GM12878 (cell line): ENCODE measurements at regions not wholly inside any gene's neighbourhood (a gene's known extent, or its start where the extent isn't known, plus 50 kb on each side); places are given as distances from the start of the nearest gene placed in this dataset.

Experiments used
- ATAC-seq: fragments of 200-7000 bp; cut with Tn5 transposase; 3 replicates; pipeline ENCODE4 v1.9.1; 2020; ENCODE audit warnings: mild to moderate bottlenecking, moderate library complexity
- BruUV-seq: library from RNA; stranded (reverse); fragments of 400-500 nt; replicated peaks from 2 replicates; lab custom pipeline; 2021; lab: Mats Ljungman, UMichigan
- CTCF ChIA-PET: fragments of 300-600 bp; sonication (Branson Sonifier 250); formaldehyde crosslinking; extraction: SDS; loops from one replicate; lab custom pipeline; 2021; ENCODE audit warnings: inconsistent platforms; lab: Yijun Ruan, JAX
- POLR2A ChIA-PET: fragments of 350-600 bp; formaldehyde crosslinking; extraction: SDS; loops from one replicate; lab custom pipeline; 2021; ENCODE audit warnings: inconsistent platforms; lab: Charles Lee
- RAD21 ChIA-PET: fragments of 300-600 bp; sonication (Branson Sonifier 250); formaldehyde crosslinking; loops from one replicate; lab custom pipeline; 2023; ENCODE audit warnings: antibody characterized with exemption; ENCODE audit not compliant: unreplicated experiment; lab: Charles Lee
- SMC1A ChIA-PET: fragments of 300-600 bp; sonication (Branson Sonifier 250); formaldehyde crosslinking; loops from one replicate; lab custom pipeline; 2023; ENCODE audit not compliant: unreplicated experiment, uncharacterized antibody; lab: Charles Lee
- DNase-seq: peaks from one replicate; pipeline ENCODE4 v3.0.0-alpha.2; 2011; ENCODE audit warnings: low read depth, low spot score
- FAIRE-seq: peaks from 3 replicates; lab custom pipeline; 2011; peaks lifted over from hg19 to GRCh38; lab: Jason Lieb, UNC
- H2AFZ ChIP-seq: 2 replicates; pipeline ENCODE4 v1.6.0; 2011; ENCODE audit warnings: low read depth, low read length, control low read depth; ENCODE audit not compliant: control insufficient read depth
- H3K27ac ChIP-seq: 2 replicates; pipeline ENCODE4 v1.5.1; 2011; ENCODE audit warnings: control low read depth; ENCODE audit not compliant: control insufficient read depth, insufficient read depth
- H3K27me3 ChIP-seq, 2 experiments: replicated peaks in 1 of 2; 2 replicates each; pipeline versions ENCODE4 v1.6.0 to v1.6.1; 2011; ENCODE audit warnings: low read length in 1 of 2; ENCODE audit not compliant: control insufficient read depth in 2 of 2, insufficient read depth in 2 of 2
- H3K36me3 ChIP-seq, 2 experiments: 2 replicates each; pipeline ENCODE4 v1.5.1; 2011; ENCODE audit warnings: low read length in 1 of 2; ENCODE audit not compliant: control insufficient read depth in 2 of 2, insufficient read depth in 2 of 2
- H3K4me1 ChIP-seq: 2 replicates; pipeline ENCODE4 v1.6.1; 2011; ENCODE audit warnings: mild to moderate bottlenecking, low read length, moderate library complexity, mixed read lengths; ENCODE audit not compliant: control insufficient read depth, insufficient read depth
- H3K4me2 ChIP-seq: 2 replicates; pipeline ENCODE4 v1.6.0; 2011; ENCODE audit warnings: control low read depth; ENCODE audit not compliant: control insufficient read depth, insufficient read depth
- H3K4me3 ChIP-seq: fragments of 200-600 bp; sonication (generic); 2 replicates; pipeline ENCODE4 v1.5.1; 2016
- H3K79me2 ChIP-seq: 2 replicates; pipeline ENCODE4 v1.6.0; 2011; ENCODE audit warnings: low read length; ENCODE audit not compliant: control insufficient read depth, insufficient read depth
- H3K9ac ChIP-seq: 2 replicates; pipeline ENCODE4 v1.8.0; 2011; ENCODE audit warnings: low read length, control low read depth, mixed read lengths; ENCODE audit not compliant: control insufficient read depth, insufficient read depth
- H3K9me3 ChIP-seq: replicated peaks from 3 replicates; pipeline ENCODE4 v1.5.1; 2011; ENCODE audit warnings: mild to moderate bottlenecking, low read length; ENCODE audit not compliant: control insufficient read depth, insufficient read depth
- H4K20me1 ChIP-seq: 2 replicates; pipeline ENCODE4 v1.6.0; 2011; ENCODE audit not compliant: control insufficient read depth, insufficient read depth
- FOXK2 ChIP-seq: fragments of 450-650 bp; IDR thresholded peaks from 2 replicates; pipeline ENCODE4 v1.6.1; 2017; ENCODE audit warnings: mild to moderate bottlenecking, moderate library complexity
- GATAD2B ChIP-seq: fragments of 450-650 bp; conservative IDR thresholded peaks from 2 replicates; pipeline ENCODE4 v1.6.1; 2017; ENCODE audit warnings: low read depth, mild to moderate bottlenecking, moderate library complexity
- HCFC1 ChIP-seq: fragments of 150-350 bp; IDR thresholded peaks from 2 replicates; pipeline ENCODE4 v1.6.1; 2014; ENCODE audit warnings: low read length
- HDGF ChIP-seq: fragments of 450-650 bp; IDR thresholded peaks from 2 replicates; pipeline ENCODE4 v1.6.1; 2016; ENCODE audit warnings: antibody characterized with exemption
- SMAD1 ChIP-seq: fragments of 450-650 bp; IDR thresholded peaks from 2 replicates; pipeline ENCODE4 v1.6.1; 2018; ENCODE audit warnings: mild to moderate bottlenecking, low read depth; ENCODE audit not compliant: partially characterized antibody
- TCF7 ChIP-seq: IDR thresholded peaks from 2 replicates; pipeline ENCODE4 v1.6.1; 2014; ENCODE audit warnings: antibody characterized with exemption, borderline replicate concordance
- USF2 ChIP-seq: IDR thresholded peaks from 2 replicates; pipeline ENCODE4 v1.6.1; 2011; ENCODE audit warnings: low read depth, low read length, improper control_type of control experiment, borderline replicate concordance
- ZBED1 ChIP-seq: IDR thresholded peaks from 2 replicates; pipeline ENCODE4 v1.6.1; 2016; ENCODE audit warnings: borderline replicate concordance
- ZNF622 ChIP-seq: fragments of 450-650 bp; IDR thresholded peaks from 2 replicates; pipeline ENCODE4 v1.6.1; 2017; ENCODE audit warnings: mild to moderate bottlenecking, inconsistent platforms
- WGBS: methylation state at CpG from one replicate; pipeline ENCODE4 v1.1.6; 2016; ENCODE audit warnings: low lambda C conversion rate; ENCODE audit not compliant: insufficient replicate concordance, insufficient coverage; ENCODE audit errors: missing lambda C conversion rate; 5-methylcytosine and 5-hydroxymethylcytosine counted together
- in situ Hi-C: fragments of 300-500 bp; cut with MboI; formaldehyde crosslinking; loops from 9 replicates; pipeline ENCODE4 v1.14.3; 2018; ENCODE audit warnings: mixed read lengths
- intact Hi-C: fragments of 100-400 bp; cut with micrococcal nuclease; formaldehyde crosslinking; loops from one replicate; pipeline ENCODE4 v1.14.2; 2022; ENCODE audit not compliant: unreplicated experiment
- TF ChIP-seq, protein P1 (sequence below): fragments of 450-650 bp; formaldehyde crosslinking; IDR thresholded peaks from 2 replicates; pipeline ENCODE4 v1.4.0; 2020; ENCODE audit warnings: mild to moderate bottlenecking, moderate library complexity
- TF ChIP-seq, protein P2 (sequence below), 3 experiments: IDR thresholded peaks in 2 of 3; conservative IDR thresholded peaks in 1 of 3; 2 replicates each; pipeline ENCODE4 v1.5.1; 2011; ENCODE audit warnings: low read depth in 3 of 3, low read length in 3 of 3, mild to moderate bottlenecking in 3 of 3, control low read depth in 2 of 3, moderate library complexity in 2 of 3, inconsistent platforms in 1 of 3, mixed read lengths in 1 of 3; ENCODE audit not compliant: control insufficient read depth in 2 of 3, insufficient read depth in 1 of 3; ENCODE audit errors: extremely low read depth in 1 of 3

- H3K27me3 ChIP-seq, result no peaks in the 10 kb centered on the region
- intact Hi-C loops (no loop called here), in situ Hi-C loops (no loop called here)
- H3K36me3 ChIP-seq, result no peaks in the 10 kb centered on the region
- CTCF ChIA-PET, result interaction anchor here (0.7 kb wide), 1 partner anchor 194 kb away, joined by 3 read pairs; no protein-coding TSS in a partner anchor
- H3K4me3 ChIP-seq, result no peak overlapping the region
- no peaks in the 10 kb centered on the region for H3K79me2 ChIP-seq
- DNase-seq, result no peak
- no peak for ATAC-seq
- H2AFZ ChIP-seq, result no peak overlapping the region
- no peaks in the 10 kb centered on the region for H3K9me3 ChIP-seq
- TF ChIP-seq, protein P1, sequence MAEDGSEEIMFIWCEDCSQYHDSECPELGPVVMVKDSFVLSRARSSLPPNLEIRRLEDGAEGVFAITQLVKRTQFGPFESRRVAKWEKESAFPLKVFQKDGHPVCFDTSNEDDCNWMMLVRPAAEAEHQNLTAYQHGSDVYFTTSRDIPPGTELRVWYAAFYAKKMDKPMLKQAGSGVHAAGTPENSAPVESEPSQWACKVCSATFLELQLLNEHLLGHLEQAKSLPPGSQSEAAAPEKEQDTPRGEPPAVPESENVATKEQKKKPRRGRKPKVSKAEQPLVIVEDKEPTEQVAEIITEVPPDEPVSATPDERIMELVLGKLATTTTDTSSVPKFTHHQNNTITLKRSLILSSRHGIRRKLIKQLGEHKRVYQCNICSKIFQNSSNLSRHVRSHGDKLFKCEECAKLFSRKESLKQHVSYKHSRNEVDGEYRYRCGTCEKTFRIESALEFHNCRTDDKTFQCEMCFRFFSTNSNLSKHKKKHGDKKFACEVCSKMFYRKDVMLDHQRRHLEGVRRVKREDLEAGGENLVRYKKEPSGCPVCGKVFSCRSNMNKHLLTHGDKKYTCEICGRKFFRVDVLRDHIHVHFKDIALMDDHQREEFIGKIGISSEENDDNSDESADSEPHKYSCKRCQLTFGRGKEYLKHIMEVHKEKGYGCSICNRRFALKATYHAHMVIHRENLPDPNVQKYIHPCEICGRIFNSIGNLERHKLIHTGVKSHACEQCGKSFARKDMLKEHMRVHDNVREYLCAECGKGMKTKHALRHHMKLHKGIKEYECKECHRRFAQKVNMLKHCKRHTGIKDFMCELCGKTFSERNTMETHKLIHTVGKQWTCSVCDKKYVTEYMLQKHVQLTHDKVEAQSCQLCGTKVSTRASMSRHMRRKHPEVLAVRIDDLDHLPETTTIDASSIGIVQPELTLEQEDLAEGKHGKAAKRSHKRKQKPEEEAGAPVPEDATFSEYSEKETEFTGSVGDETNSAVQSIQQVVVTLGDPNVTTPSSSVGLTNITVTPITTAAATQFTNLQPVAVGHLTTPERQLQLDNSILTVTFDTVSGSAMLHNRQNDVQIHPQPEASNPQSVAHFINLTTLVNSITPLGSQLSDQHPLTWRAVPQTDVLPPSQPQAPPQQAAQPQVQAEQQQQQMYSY, result no peak
- TF ChIP-seq FOXK2, result no peak
- TF ChIP-seq SMAD1, result no peak
- no TSS peak for BruUV-seq
- H3K4me1 ChIP-seq, result no peaks in the 10 kb centered on the region
- no peak overlapping the region for H3K27ac ChIP-seq
- FAIRE-seq, result no peak
- SMC1A ChIA-PET, result interaction anchor here (0.9 to 2.9 kb wide), 3 partner anchors 10 to 383 kb away, joined by 3 to 14 read pairs (median 4); no protein-coding TSS in a partner anchor
- H3K9ac ChIP-seq, result no peak overlapping the region
- H3K4me2 ChIP-seq, result no peak overlapping the region
- RAD21 ChIA-PET, result no interaction called here
- POLR2A ChIA-PET, result no interaction called here
- no peaks in the 10 kb centered on the region for H4K20me1 ChIP-seq
Observed at GRCh38 chr6:113449051-113449450, 408.1 kb upstream of the MARCKS start.

DNA sequence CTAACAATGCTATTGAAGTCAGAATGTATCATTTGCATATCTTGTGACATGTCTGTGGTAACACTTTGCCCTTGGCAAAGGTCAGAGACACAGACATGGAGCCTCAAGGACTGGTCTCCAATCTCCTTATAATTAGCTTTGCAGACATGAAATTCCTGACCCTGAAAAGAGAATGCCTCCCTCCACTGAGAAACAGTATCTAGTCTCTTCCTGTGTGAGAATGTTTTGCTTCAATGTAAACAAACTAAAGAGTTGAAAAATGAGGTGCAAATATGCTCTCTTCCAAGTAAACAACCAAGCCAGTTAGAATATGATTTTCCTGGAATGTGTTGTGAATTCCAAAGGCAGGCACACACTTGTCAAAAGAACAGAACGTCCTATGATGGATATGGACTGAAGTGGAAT, 407.1 kb upstream of the MARCKS start:
- no peaks in the 10 kb centered on the region for H4K20me1 ChIP-seq
- H3K9ac ChIP-seq, result no peak overlapping the region
- CTCF ChIA-PET, result interaction anchor here (0.8 to 1.7 kb wide), 2 partner anchors 10 to 143 kb away, joined by 4 to 7 read pairs; no protein-coding TSS in a partner anchor
- SMC1A ChIA-PET, result interaction anchor here (0.6 to 2.9 kb wide), 7 partner anchors 9 to 447 kb away, joined by 3 to 14 read pairs (median 3); no protein-coding TSS in a partner anchor
- FAIRE-seq (no peak), ATAC-seq (no peak), DNase-seq (no peak)
- no peaks in the 10 kb centered on the region for H3K27me3 ChIP-seq
- no TSS peak for BruUV-seq
- H3K36me3 ChIP-seq, result no peaks in the 10 kb centered on the region
- no peak overlapping the region for H3K4me2 ChIP-seq
- H3K27ac ChIP-seq, result no peak overlapping the region
- H3K79me2 ChIP-seq, result no peaks in the 10 kb centered on the region
- in situ Hi-C loops, result no loop called here
- whole genome bisulfite sequencing, result 37% methylated on average over 1 of the region's 1 CpG
- no peak overlapping the region for H2AFZ ChIP-seq
- POLR2A ChIA-PET, result interaction anchor here (0.6 kb wide), 1 partner anchor 35 kb away, joined by 4 read pairs; no protein-coding TSS in a partner anchor
- no peaks in the 10 kb centered on the region for H3K9me3 ChIP-seq
- intact Hi-C loops, result no loop called here
- no peak overlapping the region for H3K4me3 ChIP-seq
- no peaks in the 10 kb centered on the region for H3K4me1 ChIP-seq
- RAD21 ChIA-PET, result no interaction called here
- TF ChIP-seq HDGF (no peak), ZBED1 (no peak), TCF7 (no peak), HCFC1 (no peak), ZNF622 (no peak), USF2 (no peak), GATAD2B (no peak)
- TF ChIP-seq, protein P2, sequence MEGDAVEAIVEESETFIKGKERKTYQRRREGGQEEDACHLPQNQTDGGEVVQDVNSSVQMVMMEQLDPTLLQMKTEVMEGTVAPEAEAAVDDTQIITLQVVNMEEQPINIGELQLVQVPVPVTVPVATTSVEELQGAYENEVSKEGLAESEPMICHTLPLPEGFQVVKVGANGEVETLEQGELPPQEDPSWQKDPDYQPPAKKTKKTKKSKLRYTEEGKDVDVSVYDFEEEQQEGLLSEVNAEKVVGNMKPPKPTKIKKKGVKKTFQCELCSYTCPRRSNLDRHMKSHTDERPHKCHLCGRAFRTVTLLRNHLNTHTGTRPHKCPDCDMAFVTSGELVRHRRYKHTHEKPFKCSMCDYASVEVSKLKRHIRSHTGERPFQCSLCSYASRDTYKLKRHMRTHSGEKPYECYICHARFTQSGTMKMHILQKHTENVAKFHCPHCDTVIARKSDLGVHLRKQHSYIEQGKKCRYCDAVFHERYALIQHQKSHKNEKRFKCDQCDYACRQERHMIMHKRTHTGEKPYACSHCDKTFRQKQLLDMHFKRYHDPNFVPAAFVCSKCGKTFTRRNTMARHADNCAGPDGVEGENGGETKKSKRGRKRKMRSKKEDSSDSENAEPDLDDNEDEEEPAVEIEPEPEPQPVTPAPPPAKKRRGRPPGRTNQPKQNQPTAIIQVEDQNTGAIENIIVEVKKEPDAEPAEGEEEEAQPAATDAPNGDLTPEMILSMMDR (IDR thresholded peaks at IDR 0.05 in 2 of 3, conservative IDR thresholded peaks at IDR 0.05 in 1 of 3; ENCODE audit: control insufficient read depth in 2 of 3, extremely low read depth in 1 of 3, insufficient read depth in 1 of 3, low read depth in 3 of 3, low read length in 3 of 3), result no peak
